Activated naive CD4-positive, alpha-beta T cell (primary cell): ENCODE measurements at regions not wholly inside any gene's neighbourhood (a gene's known extent, or its start where the extent isn't known, plus 50 kb on each side); places are given as distances from the start of the nearest gene placed in this dataset.

ENCODE experiments used
- DNase-seq, 4 experiments: peaks; one replicate each; lab custom pipeline; 2025; lab: John Stamatoyannopoulos, UW

DNA sequence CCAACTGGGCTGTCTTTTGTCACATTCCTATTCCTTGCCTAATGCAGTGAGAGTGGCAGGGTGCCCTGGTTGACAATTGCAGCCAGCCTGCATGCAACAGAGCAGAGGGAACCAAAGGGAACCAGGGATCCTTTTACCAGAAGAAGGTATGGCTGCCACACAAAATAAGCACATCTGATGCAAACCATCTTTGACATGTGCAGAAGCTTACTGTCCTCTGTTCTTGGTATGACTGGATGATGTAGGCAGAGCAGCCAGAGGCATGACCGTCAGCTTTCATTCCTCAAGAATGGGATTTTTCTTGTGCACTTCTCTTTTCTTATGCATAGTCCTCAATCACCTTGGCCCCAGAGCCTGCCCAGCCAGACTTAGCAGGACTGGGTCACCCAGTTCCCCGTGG, 116.1 kb downstream of the UQCRFS1 start:
- no peak for DNase-seq

DNA sequence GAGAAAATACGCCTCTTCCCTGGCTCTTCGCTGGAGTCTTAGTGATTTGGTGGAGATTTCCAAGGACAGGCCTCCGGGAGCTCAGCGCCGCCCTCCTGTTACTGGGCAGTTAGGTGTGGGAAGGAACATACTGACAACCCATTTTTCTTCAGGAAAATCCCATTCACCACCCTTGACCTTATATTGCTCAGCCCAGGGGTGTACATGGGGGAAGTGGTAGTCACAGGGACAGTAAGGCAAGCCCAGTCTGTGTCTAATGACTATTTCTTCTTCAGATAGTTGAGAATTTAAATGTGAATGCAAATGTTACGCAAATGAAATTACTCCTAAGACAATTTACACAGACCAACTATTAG, 119.4 kb downstream of the UQCRFS1 start:
- DNase-seq, result no peak

DNA sequence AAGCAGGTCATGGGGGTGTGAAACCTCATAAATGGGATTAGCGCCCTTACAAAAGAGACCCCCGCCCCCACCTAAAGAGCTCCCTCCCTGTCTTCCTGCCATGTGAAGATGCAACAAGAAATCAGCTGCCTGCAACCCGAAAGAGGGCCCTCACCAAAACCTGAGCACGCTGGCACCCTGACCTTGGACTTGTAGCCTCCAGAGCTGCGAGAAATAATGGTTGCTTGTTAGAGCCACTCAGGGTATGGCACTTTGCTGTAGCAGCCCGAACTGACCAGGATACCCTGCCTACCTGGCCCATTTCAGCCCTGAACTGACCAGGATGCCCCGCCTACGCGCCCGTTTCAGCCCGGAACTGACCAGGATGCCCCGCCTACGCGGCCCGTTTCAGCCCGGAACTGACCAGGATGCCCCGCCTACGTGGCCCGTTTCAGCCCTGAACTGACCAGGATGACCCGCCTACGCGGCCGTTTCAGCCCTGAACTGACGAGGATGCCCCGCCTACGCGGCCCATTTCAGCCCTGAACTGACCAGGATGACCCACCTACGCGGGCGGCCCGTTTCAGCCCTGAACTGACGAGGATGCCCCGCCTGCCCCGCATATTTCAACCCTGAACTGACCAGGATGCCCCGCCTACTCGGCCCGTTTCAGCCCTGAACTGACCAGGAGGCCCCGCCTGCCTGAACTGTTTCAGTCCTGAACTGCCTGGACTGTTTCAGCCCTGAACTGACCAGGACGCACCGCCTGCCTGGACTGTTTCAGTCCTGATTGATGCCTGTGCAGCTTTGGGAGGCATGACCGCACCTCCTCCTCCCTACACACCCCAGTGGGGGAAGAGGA, 120.0 kb downstream of the UQCRFS1 start:
- DNase-seq, result peak in 1 of 4 experiments; percentile 4

DNA sequence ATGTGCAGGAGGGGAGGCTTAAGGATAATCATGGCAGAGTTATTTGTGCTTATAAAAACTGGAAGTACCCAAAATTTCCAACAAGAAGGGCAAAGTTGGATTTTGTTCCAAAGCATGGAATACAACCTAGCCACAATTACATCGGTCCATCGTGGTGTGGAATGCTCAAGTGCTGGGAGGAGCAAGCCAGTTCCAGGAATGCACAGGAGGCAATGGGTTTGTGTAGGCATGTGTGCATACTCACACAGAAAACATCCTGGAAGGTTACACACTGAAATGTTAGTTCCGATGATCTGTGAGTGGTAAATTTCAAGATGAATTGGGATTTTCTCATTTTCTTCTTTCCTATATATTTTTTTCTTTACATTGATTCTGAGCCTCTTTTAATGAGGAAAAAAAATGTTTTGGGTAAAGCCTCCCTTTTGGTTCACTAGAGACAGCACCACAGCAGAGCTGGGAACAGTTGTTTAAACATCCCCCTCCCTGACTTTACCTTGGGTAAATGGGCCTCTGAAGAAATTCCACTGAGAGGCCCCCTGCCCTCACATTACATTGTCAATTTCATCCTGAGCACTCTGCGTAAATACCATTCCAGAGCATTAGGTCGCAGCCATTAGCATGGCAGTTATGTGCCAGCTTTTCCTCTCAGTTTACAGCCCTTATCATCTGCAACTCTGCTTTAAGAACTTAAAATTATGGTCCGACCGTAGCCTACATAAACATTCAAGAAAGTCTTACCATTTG, 122.0 kb downstream of the UQCRFS1 start:
- no peak for DNase-seq

DNA sequence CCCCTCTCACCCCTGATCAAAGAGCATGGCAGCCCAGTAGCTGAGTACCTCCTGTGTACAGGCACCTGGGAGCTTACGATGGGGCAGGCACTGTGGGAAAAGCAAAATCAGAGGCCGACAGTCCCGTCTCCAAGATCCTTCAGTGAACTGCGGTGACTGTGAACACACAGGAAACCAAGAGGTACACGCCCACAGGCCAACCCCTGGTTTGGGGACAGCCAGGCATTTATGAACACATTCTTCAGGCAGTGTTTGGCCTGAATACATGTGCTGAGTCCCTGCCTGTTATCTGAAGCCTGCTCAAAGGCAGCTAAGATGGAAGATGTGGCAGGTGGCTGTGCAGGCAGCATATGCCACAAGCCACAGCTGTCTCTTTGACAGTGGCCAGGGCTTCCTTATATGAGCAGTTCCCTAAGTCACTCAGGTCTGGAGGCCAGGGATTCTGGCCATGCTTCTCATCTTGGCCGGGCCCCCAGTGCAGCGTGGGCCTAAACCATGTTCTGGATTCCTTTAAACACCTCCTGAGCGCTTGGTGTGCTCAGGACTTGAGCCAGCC, 123.6 kb downstream of the UQCRFS1 start:
- DNase-seq, result no peak

DNA sequence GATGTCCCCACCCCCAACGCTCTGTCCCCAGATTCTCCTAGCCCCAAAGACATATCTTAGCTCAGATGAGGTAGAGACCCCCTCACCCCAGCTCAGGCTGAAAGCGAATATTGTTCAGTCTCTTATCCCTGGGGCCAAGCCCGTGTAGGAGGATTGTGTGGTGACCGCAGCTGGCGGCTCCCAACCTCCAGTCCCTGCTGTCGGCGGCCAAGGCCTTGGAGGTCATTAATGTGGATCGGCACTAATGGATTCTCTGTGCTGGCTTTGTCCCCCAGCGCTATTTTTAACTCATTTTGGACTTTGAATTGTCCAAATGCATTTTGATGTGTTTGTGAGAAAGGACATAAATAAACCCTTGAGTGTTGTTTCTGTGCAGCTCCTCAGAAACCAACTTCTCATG, 124.2 kb downstream of the UQCRFS1 start:
- DNase-seq, result no peak

DNA sequence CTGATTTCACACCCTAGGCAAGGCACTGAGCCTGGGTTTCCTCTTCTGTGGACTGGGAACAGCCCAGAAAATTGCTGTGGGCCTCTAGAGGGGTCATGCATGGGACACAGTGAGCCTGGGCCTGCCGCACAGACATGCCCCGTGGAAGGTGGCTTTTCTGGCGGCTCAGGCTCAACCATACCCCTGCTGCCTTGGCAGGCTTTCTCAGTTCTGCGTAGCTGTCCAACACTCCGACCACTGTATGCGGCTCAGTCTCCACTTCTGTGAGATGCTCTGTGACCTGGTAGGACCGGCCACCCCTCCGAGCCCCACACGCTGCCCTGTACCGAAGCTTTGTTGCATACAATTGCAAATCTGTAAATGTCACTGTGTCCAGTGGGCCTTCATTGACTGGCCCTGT, 126.3 kb downstream of the UQCRFS1 start:
- DNase-seq, result no peak

DNA sequence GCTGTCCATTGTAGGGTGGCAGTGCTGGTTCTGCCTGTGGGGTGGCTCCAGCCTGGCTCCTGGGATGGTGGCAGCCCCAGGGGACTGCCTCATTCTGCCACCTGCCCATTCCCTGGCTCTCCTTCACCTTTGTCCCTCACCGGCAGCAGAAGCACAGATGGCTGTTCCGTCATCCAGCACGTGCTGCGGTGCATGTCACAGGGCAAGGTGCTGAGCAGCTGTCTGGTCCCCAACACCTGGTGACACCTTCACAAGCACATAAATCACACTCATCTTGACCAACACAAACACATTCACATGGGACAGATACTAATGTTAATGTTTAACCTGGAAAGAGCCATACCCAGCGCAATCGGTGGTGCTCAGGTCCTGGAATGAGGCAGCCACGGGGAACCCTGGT, 126.8 kb downstream of the UQCRFS1 start:
- no peak for DNase-seq

DNA sequence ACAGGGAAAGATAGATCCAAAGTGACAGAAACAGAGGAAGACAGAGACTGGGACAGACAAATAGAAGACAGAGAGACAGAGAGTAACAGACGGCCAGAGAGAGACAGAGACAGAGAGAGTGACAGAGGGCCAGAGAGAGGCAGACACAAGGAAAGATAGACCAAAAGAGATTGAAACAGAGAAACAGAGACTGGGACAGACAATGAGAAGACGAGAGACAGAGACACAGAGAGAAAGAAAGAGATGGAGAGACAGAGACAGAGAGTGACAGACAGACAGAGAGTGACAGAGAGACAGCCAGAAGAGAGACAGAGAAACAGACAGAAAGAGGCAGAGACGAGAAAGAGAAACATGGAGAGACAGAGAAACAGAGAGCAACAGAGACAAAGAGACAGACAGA, 127.3 kb downstream of the UQCRFS1 start:
- no peak for DNase-seq

DNA sequence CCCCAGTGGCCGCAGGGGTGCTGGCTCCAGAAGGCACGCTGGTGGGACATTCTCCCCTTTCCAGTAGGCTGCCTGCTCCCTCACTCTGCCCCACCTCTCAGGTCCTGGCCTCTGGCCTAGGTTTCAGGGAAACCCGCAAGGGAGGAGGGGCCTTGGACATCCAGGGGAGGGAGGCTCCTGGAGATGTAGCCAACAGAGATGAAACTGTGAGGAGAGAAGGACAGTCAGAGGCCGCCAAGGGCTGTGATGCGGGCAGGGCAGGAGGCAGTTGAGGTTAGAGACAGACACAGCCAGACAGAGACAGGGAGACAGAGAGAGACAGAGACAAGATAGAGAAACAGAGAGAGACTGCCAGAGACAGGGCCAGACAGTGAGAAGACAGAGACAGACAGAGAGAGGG, 127.7 kb downstream of the UQCRFS1 start:
- no peak for DNase-seq

DNA sequence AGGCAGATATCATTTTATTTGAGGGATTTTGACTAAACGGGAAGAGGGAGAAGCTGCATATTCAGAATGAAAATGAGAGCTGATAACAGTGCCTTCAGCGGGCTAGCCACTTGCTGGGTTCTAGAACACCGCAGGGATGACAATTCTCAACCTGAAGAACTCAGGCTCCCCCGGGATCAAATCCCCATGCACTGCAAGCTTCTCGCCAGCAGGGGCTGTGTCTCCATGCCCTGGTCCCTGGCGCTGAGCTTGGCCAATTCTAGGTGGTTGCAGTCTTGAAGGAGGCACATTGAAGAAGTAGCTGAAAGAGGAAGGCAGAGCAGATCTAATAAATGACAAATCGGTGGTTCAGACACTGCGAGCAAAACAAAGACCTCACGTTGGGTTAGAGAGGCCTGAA, 128.7 kb downstream of the UQCRFS1 start:
- DNase-seq, result no peak

DNA sequence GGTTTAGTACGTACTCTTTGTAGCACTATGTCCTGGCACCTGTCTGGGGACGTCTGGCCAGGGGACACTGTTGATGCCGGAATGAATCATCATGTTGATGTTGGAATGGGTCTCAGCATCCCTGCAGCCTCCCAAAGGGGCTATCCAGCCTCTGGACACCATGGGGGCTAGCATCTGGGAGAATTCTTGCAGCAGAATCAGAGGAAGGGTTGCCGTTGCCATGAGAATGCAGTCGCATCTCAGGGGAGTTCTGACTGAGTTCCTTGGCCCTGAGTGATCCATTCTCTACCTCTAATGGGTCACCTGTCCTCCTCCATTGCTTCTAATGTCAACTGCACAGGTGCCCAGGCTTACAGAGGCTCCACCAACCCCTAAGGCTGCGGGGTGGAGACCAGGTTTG, 129.1 kb downstream of the UQCRFS1 start:
- no peak for DNase-seq

DNA sequence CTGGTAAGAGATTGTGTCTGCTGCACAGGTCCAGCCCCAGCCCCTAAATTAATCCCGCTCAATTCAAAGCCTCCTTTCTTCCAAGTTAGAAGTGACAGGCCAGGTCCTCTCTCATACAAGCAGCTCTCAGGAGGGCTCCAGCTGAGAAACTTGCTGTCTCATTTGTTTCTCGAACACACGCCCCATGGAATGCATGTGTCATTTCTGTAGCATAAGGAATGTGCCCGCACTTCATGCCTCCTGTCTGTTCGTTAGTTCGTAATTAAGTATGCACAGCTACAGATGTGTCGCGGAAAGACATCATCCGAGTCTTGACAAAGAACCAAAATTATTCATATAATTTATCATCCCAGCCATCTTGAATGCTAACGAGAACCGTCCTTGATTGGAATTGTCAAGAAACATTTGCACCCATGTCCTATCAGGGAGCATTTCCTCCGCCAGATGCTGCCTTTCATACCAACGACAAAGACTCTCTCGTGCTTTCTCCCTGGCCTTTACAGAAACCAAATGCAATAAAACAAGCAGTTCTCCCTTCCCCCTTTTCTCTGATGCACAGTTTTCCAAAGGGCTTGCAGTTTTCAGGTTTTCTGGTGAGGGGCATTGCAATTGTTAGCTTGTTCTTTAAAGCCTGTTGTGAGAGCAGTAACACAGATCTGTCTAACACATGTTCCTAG, 133.5 kb downstream of the UQCRFS1 start:
- DNase-seq, result no peak

DNA sequence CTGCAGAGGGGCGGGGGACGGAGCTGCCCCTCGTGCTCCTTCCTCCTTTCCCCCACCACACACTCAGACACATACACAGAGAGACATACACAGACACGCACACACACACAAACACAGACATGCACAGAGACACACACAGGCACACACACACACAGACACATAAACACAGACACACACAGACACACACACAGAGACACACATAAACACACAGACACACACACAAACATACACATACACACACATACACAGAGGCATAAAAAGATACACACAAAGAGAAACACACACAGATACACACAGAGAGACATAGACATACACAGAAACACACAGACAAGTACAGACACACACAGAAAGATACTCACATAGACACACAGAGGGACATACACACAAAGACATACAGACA, 136.0 kb downstream of the UQCRFS1 start:
- no peak for DNase-seq

DNA sequence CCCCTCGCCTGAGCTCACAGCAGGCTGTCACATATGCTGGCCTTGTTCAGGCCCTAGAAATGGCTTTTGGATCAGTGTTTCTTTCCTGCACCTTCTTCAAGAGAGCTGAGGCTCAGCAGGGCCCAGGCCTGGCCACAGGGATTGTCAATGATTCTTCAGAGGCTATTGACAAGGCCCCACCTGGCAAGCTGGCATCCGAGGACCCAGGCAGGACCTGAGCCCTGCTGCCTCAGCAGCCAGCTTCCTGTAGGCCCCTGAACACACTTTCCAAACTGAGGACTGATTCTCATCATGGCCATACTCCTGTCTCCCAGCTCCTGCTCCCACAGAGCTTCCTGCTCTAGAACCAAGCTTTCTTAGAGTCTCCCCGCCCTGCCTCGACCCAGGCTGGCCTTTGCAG, 136.8 kb downstream of the UQCRFS1 start:
- DNase-seq, result no peak

DNA sequence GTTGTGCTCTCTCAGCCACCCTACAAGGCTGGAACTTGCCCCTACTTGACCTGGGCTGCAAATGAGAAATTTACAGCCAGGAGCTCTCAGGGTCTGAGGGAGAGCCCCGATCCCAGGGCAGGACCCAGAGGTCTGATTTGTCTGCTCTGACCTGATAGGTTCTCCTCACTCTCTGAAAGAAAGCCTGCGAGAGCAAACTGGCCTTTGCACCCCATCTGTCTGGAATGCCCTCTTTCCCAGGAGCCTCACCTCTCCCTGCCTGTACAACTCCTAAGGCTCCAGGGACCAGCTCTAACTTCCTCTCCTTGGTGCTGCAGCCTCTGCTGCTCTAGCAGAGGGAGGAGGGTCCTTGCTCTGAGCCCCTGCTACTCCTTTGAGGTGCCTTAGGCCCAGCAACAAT, 137.8 kb downstream of the UQCRFS1 start:
- no peak for DNase-seq

DNA sequence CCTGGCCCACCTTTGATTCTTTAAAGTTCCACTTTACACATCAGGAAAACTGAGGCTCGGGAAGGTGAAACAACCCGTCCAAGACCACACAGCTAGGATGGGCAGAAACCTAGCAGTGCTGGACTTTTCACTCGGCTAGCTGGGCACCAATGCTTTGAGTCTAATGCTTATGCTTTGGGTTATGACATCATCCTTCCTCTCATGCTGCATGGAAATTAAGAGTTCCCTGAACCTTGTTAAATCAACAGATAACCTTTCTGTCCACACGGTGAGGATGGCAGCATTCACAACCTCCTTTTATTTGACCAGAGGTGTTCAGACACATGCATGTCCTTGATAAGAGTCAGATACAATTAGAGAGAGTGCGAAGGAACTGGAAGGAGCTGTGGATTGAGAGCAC, 138.4 kb downstream of the UQCRFS1 start:
- DNase-seq, result no peak

DNA sequence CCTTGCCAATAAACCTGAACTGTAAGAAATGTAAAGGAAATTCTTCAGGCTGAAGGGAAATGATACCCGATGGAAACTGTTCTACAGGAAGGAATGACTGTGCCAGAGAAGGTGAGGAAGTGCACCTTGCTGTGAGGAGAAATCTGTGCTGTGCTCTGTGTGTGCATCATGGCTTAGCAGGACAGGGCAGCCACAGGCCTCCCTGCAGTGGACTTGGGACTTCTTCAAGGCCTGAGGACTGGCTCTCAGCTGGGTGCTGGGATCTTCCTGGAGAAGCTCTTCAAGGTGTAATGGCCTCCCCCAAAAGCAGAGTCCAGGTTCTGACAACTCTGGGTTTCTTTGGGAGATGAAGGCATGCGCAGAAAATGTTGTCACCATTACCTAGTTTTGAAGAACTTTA, 145.1 kb downstream of the UQCRFS1 start:
- DNase-seq, result no peak

DNA sequence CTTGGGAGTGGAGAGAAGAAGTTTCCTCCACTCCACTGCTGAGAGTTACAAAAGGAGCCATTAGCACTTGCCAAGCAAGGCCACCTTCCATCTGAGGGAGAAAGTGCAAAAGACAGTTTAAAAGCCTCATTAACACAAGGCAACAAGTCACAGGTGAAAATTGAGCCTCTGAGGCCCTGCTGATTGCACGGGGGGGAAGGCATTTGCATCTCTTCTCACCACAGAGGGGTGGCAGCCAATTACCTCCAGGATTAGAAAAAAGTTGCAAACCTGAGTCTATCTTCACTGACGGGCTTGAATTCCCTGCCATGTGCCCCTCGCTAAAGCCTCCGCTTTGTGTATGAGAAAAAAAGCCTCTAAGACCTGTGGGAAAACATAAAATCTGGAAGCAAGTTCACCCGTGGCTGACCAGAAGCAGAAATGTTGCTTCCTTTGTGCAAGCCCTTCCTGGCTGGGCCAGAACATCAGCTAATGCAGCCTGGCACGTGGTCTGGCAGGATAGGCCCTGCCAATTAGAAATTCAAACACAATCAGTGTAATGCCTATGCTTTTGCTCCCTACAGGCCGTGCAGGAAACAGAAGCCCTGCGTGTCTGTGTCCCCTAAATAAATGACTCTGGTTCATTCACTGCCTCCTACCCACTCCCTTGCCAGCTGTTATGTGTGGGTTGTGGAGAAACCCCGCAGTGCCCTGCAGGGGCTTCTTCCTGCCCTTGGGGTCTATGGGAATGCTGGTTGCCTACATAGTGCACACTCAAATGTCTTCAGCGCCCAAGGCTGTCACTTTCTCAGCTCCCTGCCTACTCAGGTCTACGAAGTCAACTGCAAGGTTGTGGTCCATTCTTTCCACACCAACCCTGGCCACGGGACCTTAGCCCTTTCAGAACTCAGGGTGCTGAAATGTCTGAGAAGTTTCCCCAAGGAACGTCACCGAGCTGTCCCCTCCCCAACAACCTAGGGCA, 150.2 kb downstream of the UQCRFS1 start:
- no peak for DNase-seq

DNA sequence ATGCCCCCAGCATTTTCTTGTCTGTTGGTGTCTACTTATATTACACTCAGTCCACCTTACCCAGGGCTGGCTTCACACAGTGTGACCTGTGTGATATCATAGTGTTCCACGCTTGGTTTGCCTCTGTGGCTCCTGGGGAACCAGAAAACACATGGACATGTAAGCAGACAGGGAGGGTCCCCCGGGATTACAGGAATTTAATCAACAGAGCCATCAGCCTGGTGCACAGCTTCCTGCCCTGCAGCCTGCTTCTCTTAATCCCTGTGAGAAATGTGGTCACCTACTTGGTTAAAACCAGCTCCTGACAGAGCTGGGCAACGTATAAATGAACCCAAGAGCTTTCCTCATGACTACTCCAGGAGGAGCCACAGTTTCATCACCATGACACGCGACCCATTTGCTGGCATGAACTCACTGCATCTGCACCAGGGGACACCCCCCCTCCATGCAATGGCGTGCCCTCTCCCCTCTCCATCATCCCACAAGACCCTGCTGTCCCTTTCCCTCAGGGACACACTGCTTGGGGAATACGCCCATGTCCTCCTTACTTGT, 152.1 kb downstream of the UQCRFS1 start:
- no peak for DNase-seq

DNA sequence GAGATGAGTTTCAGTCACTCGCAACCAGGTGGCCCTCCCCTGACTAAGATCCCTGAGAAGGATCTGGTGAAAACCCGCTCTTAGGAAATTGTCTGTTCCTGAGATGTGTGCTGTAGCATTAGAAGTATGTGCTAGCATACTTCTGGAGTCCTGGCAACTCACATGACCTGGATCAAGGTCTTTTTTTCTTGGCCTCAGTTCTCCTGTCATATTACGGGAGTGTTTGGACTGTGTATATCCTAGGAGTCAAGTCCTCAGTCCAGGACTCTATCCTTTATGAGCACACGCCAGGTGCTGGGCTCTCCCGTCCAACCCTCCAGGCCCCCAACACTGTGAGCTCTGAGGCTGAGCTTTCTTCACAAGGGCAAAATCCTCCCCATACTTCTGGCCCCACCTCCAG, 156.4 kb downstream of the UQCRFS1 start:
- DNase-seq, result no peak
